ENCODE measurements at regions not wholly inside any gene's neighbourhood (a gene's known extent, or its start where the extent isn't known, plus 50 kb on each side); places are given as distances from the start of the nearest gene placed in this dataset.

GRCh38 chr1:218872026-218872425 lies 301.7 kb upstream of the LYPLAL1 start:
- peaks cover 16% of the 10 kb centered on the region for H3K4me1 ChIP-seq
- 77% methylated on average over 4 of the region's 4 CpGs for WGBS (ENCODE audit: missing lambda C conversion rate)
- H3K4me2 ChIP-seq: no peak overlapping the region
- no peak overlapping the region for H3K4me3 ChIP-seq
- H3K27ac ChIP-seq: peak overlapping the region in 1 of 2 experiments; percentile 46; a peak in 2 of 6 replicates
- ATAC-seq (no peak), FAIRE-seq (no peak), DNase-seq (ENCODE audit: low read depth in 1 of 2, low spot score in 1 of 2) (no peak)
- ChIA-PET POLR2A (no interaction called here), CTCF (no interaction called here)
- no peaks in the 10 kb centered on the region for H3K9me3 ChIP-seq
- TF ChIP-seq TP53 (CRISPR knock-in tag; IDR thresholded peaks at IDR 0.05) (no peak), CHD4 (IDR thresholded peaks at IDR 0.05; ENCODE audit: borderline replicate concordance) (no peak), RAD21 (conservative IDR thresholded peaks at IDR 0.05 in 1 of 2, IDR thresholded peaks at IDR 0.05 in 1 of 2) (no peak), HOXA7 (CRISPR knock-in tag; IDR thresholded peaks at IDR 0.05) (no peak), JUNB (IDR thresholded peaks at IDR 0.05) (no peak), HES2 (IDR thresholded peaks at IDR 0.05) (no peak), USF2 (IDR thresholded peaks at IDR 0.05) (no peak), CTCF (IDR thresholded peaks at IDR 0.05) (no peak), RARB (CRISPR knock-in tag; IDR thresholded peaks at IDR 0.05) (no peak), CBX8 (IDR thresholded peaks at IDR 0.05) (no peak)

GRCh38 chr1:218872928-218873327 lies 300.8 kb upstream of the LYPLAL1 start:
- H3K9me3 ChIP-seq: no peaks in the 10 kb centered on the region
- H3K4me2 ChIP-seq: no peak overlapping the region
- POLR2A ChIA-PET: no interaction called here
- CTCF ChIA-PET: interaction anchor here (0.7 kb wide), 1 partner anchor 543 kb away, joined by 3 read pairs; no protein-coding TSS in a partner anchor
- ATAC-seq: no peak
- TF ChIP-seq HDAC2 (IDR thresholded peaks at IDR 0.05) (no peak), KDM5A (IDR thresholded peaks at IDR 0.05) (no peak), RARB (CRISPR knock-in tag; IDR thresholded peaks at IDR 0.05) (no peak), MAFK (IDR thresholded peaks at IDR 0.05; ENCODE audit: partially characterized antibody) (peak; percentile 69)
- 89% methylated on average over 1 of the region's 1 CpG for WGBS (ENCODE audit: missing lambda C conversion rate)
- DNase-seq (ENCODE audit: low read depth in 1 of 2, low spot score in 1 of 2): no peak
- peaks cover 16% of the 10 kb centered on the region for H3K4me1 ChIP-seq
- H3K4me3 ChIP-seq: no peak overlapping the region
- no peak for FAIRE-seq
- peak overlapping the region; percentile 17 to 80; a peak in 5 of 6 replicates for H3K27ac ChIP-seq

GRCh38 chr1:218874313-218874712 lies 299.4 kb upstream of the LYPLAL1 start:
- FAIRE-seq (peak; percentile 72), DNase-seq (ENCODE audit: low read depth in 1 of 2, low spot score in 1 of 2) (peak in 1 of 2 experiments; percentile 68), ATAC-seq (peak; percentile 19 to 76; a peak in 3 of 6 replicates)
- ChIA-PET POLR2A (no interaction called here), CTCF (no interaction called here)
- H3K4me1 ChIP-seq: peaks cover 24% of the 10 kb centered on the region
- H3K4me2 ChIP-seq: peak overlapping the region; percentile 35
- no peaks in the 10 kb centered on the region for H3K9me3 ChIP-seq
- H3K4me3 ChIP-seq: no peak overlapping the region
- WGBS (ENCODE audit: missing lambda C conversion rate): 35% methylated on average over 4 of the region's 4 CpGs
- peak; percentile 52 to 55; a peak in 3 of 4 replicates for TF ChIP-seq CEBPB (IDR thresholded peaks at IDR 0.05)
- 0 out of 5 replicates have a peak, but pooled peaks of 1 of the 2 experiments have one; percentile 27 for TF ChIP-seq JUN (IDR thresholded peaks at IDR 0.05)
- peak in 1 of 2 experiments; percentile 81; a peak in 3 of 5 replicates for TF ChIP-seq EP300 (IDR thresholded peaks at IDR 0.05)
- no peak for TF ChIP-seq CHD2 (IDR thresholded peaks at IDR 0.05; ENCODE audit: low read length, partially characterized antibody)
- no peak for TF ChIP-seq USF2 (IDR thresholded peaks at IDR 0.05)
- TF ChIP-seq ZC3H11A (IDR thresholded peaks at IDR 0.05): no peak
- no peak for TF ChIP-seq CBX8 (IDR thresholded peaks at IDR 0.05)
- TF ChIP-seq HOXB5 (CRISPR knock-in tag; IDR thresholded peaks at IDR 0.05): no peak
- no peak for TF ChIP-seq ZNF302 (CRISPR knock-in tag; IDR thresholded peaks at IDR 0.05)
- TF ChIP-seq GATA3 (IDR thresholded peaks at IDR 0.05; ENCODE audit: borderline replicate concordance): 0 out of 2 replicates have a peak, but pooled peaks have one; percentile 28
- TF ChIP-seq FOSL2 (IDR thresholded peaks at IDR 0.05): peak; percentile 14; the same call in 1 of the 2 replicates
- TF ChIP-seq FOSL2 (CRISPR knock-in tag; IDR thresholded peaks at IDR 0.05): peak; percentile 87
- TF ChIP-seq JUNB (IDR thresholded peaks at IDR 0.05): peak; percentile 59; the same call in 1 of the 2 replicates
- 0 out of 3 replicates have a peak, but pooled peaks have one; percentile 16 for TF ChIP-seq SMC3 (IDR thresholded peaks at IDR 0.05)
- TF ChIP-seq HOXB13 (CRISPR knock-in tag; IDR thresholded peaks at IDR 0.05; ENCODE audit: low read depth): no peak
- no peak for TF ChIP-seq HES2 (IDR thresholded peaks at IDR 0.05)
- TF ChIP-seq BHLHE40 (IDR thresholded peaks at IDR 0.05; ENCODE audit: low read depth, low read length): no peak
- H3K27ac ChIP-seq: peak overlapping the region; percentile 53 to 80; a peak in 5 of 6 replicates
